ENCODE measurements at regions not wholly inside any gene's neighbourhood (a gene's known extent, or its start where the extent isn't known, plus 50 kb on each side); places are given as distances from the start of the nearest gene placed in this dataset.

DNA sequence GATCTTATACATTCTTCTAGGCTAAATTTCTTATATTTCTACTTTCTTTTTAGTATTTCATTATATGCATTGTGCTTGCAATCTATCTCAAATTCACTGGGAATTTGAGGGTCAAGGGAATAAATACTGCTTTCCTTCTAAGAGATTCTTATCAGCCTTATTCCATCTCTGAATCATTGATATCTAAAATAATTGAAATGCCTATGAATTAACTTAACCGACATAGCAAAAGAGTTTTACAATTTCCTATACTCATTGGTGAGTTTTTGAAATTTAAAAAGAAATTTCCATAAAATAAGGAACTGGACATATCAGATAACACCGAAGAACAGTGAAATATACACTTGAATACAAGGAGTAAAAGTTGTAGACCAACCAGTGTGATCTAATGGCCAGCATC is 373.7 kb downstream of the NAF1 start:
- Histone ChIP-seq H3K79me2 (ENCODE audit: control insufficient read depth in 1 of 2, insufficient read depth in 2 of 2, low read length in 2 of 2) (no peaks in the 10 kb centered on the region), H4K5ac (ENCODE audit: insufficient read length, low read depth, low read length) (no peak overlapping the region), H3K36me3 (ENCODE audit: control insufficient read depth in 2 of 4, insufficient read depth in 4 of 4, low read length in 3 of 4) (no peaks in the 10 kb centered on the region), H3K56ac (replicated peaks; ENCODE audit: insufficient read length, low read depth, low read length) (no peak overlapping the region), H3K23ac (ENCODE audit: insufficient read length) (no peak overlapping the region), H2BK15ac (ENCODE audit: low read length) (no peak overlapping the region), H3K4me3 (ENCODE audit: extremely low read depth in 1 of 4, insufficient read depth in 2 of 4, low read depth in 3 of 4, low read length in 4 of 4) (no peak overlapping the region), H3K27ac (ENCODE audit: low read depth, low read length) (no peak overlapping the region), H2AK5ac (ENCODE audit: low read depth, low read length) (no peak overlapping the region), H4K8ac (ENCODE audit: extremely low read depth, insufficient read depth, low read length) (no peak overlapping the region), H3K4me1 (replicated peaks in 1 of 4; ENCODE audit: control insufficient read depth in 3 of 4, insufficient read depth in 4 of 4, low read length in 3 of 4) (no peaks in the 10 kb centered on the region), H2BK120ac (replicated peaks; ENCODE audit: low read depth, low read length) (no peak overlapping the region), H3K4me2 (ENCODE audit: insufficient read depth in 1 of 2, low read depth in 2 of 2, low read length in 2 of 2) (no peak overlapping the region), H3K79me1 (ENCODE audit: low read depth, low read length) (no peaks in the 10 kb centered on the region), H2AFZ (ENCODE audit: low read length) (no peak overlapping the region), H3K27me3 (replicated peaks in 1 of 4; ENCODE audit: control insufficient read depth in 3 of 4, extremely low read depth in 1 of 4, insufficient read depth in 3 of 4, low read length in 3 of 4) (no peaks in the 10 kb centered on the region), H3K18ac (ENCODE audit: extremely low read depth, low read length) (no peak overlapping the region), H2BK5ac (ENCODE audit: low read depth, low read length) (no peak overlapping the region), H3K9me3 (ENCODE audit: insufficient read depth in 2 of 2, low read depth in 1 of 2, low read length in 1 of 2) (no peaks in the 10 kb centered on the region), H4K20me1 (replicated peaks in 1 of 2; ENCODE audit: control insufficient read depth in 1 of 2, insufficient read depth in 2 of 2, low read length in 2 of 2) (no peaks in the 10 kb centered on the region), H4K91ac (replicated peaks; ENCODE audit: insufficient read length, low read length) (no peak overlapping the region), H3K4ac (replicated peaks; ENCODE audit: insufficient read length, low read depth, low read length) (no peak overlapping the region), H2BK12ac (ENCODE audit: low read depth, low read length) (no peak overlapping the region), H3K9ac (replicated peaks in 1 of 4; ENCODE audit: extremely low read depth in 1 of 4, low read depth in 3 of 4, low read length in 3 of 4) (no peak overlapping the region), H2BK20ac (ENCODE audit: low read length) (no peak overlapping the region), H3K14ac (ENCODE audit: insufficient read length) (no peak overlapping the region), H3K23me2 (ENCODE audit: low read depth, low read length) (no peaks in the 10 kb centered on the region)
- FAIRE-seq (no peak), DNase-seq (ENCODE audit: low read depth in 1 of 2, low spot score in 2 of 2) (no peak)
- ChIA-PET POLR2A (ENCODE audit: partially characterized antibody) (no interaction called here), CTCF (ENCODE audit: partially characterized antibody) (no interaction called here)
- 92% methylated on average over 2 of the region's 2 CpGs; no CpG with 5 or more reads in 1 of the 2 experiments for whole genome bisulfite sequencing, 2 experiments (ENCODE audit: extremely low coverage in 1 of 2, insufficient coverage in 1 of 2, insufficient read length in 1 of 2, insufficient replicate concordance in 2 of 2, low coverage in 1 of 2, low lambda C conversion rate in 2 of 2, missing lambda C conversion rate in 1 of 2)
- no peak for TF ChIP-seq CHD7 (IDR thresholded peaks at IDR 0.05; ENCODE audit: insufficient replicate concordance, low read length)

Data from H1 (cell line).